OCI-LY7 (cell line): ENCODE measurements at regions not wholly inside any gene's neighbourhood (a gene's known extent, or its start where the extent isn't known, plus 50 kb on each side); places are given as distances from the start of the nearest gene placed in this dataset.

Experiments
- EZH2phosphoT487 ChIP-seq: fragments of 200-600 bp; sonication (generic); IDR thresholded peaks from 2 replicates; pipeline ENCODE4 v1.6.1; 2018; ENCODE audit warnings: low read depth, borderline replicate concordance, mild to moderate bottlenecking, mixed run types, antibody characterized with exemption, low read length, moderate library complexity, mixed read lengths
- TF ChIP-seq, protein P1 (sequence below): fragments of 200-600 bp; sonication (generic); conservative IDR thresholded peaks from 2 replicates; pipeline ENCODE4 v1.5.1; 2014; ENCODE audit warnings: mild to moderate bottlenecking, antibody characterized with exemption, low read length, moderate library complexity, mixed read lengths

DNA sequence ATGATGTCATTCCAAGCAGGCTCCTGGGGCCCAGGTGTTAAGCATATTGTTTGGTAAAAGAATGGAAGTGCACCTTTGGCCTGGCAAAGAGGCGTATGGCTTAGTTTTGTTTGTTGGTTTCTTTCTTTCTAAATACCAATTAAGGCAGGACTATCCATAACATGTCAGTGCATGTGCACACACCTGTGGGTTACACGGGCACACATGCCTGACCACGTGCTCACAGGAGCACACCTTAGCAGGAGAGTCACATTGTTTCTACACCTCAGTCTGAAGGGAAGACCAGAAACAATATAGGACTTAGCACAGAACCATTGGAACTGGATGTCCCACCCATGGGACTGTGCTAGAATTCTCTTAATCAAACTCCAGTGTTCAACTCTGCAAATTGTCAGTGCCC, 127.8 kb downstream of the FBXO15 start:
- TF ChIP-seq, protein P1, sequence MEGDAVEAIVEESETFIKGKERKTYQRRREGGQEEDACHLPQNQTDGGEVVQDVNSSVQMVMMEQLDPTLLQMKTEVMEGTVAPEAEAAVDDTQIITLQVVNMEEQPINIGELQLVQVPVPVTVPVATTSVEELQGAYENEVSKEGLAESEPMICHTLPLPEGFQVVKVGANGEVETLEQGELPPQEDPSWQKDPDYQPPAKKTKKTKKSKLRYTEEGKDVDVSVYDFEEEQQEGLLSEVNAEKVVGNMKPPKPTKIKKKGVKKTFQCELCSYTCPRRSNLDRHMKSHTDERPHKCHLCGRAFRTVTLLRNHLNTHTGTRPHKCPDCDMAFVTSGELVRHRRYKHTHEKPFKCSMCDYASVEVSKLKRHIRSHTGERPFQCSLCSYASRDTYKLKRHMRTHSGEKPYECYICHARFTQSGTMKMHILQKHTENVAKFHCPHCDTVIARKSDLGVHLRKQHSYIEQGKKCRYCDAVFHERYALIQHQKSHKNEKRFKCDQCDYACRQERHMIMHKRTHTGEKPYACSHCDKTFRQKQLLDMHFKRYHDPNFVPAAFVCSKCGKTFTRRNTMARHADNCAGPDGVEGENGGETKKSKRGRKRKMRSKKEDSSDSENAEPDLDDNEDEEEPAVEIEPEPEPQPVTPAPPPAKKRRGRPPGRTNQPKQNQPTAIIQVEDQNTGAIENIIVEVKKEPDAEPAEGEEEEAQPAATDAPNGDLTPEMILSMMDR = no peak
- no peak for TF ChIP-seq EZH2phosphoT487
